ENCODE measurements at regions not wholly inside any gene's neighbourhood (a gene's known extent, or its start where the extent isn't known, plus 50 kb on each side); places are given as distances from the start of the nearest gene placed in this dataset.

DNA sequence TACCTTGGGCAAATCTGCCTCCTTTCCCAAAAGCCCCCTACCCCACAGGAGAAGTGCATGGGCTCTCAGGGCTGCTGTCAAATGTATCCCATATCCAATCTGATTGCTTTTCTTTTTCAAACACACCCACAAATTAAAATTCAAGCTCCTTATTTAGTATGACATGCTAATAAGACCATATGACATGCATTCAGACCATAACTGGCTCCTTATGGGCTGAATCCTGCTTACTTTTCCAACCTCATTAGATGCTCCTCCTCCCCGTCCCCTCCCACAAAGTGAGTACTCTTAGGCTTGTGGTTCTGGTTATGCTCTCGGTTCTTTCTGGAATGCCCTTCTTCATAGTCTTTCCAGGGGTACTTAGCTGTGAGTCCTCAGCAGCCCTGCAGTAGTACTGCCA is 59.0 kb upstream of the TOM1L1 start:
- no peak overlapping the region for H3K4me3 ChIP-seq (ENCODE audit: low read length)
- H3K27ac ChIP-seq (ENCODE audit: low read length) = no peak overlapping the region
- no peak overlapping the region for H3K9ac ChIP-seq (ENCODE audit: low read length)
- no peaks in the 10 kb centered on the region for H4K20me1 ChIP-seq (ENCODE audit: insufficient read depth, low read length)
- no peaks in the 10 kb centered on the region for H3K36me3 ChIP-seq (replicated peaks; ENCODE audit: low read depth, low read length)
- no peaks in the 10 kb centered on the region for H3K9me3 ChIP-seq (ENCODE audit: insufficient read depth, low read length)
- H3K27me3 ChIP-seq (ENCODE audit: low read depth, low read length) = no peaks in the 10 kb centered on the region
- no peaks in the 10 kb centered on the region for H3K79me2 ChIP-seq (ENCODE audit: low read length)
- no peak overlapping the region for H2AFZ ChIP-seq (ENCODE audit: low read depth, low read length)
- TF ChIP-seq EZH2phosphoT487 (IDR thresholded peaks at IDR 0.05; ENCODE audit: low read depth) = no peak
- TF ChIP-seq, protein P1, sequence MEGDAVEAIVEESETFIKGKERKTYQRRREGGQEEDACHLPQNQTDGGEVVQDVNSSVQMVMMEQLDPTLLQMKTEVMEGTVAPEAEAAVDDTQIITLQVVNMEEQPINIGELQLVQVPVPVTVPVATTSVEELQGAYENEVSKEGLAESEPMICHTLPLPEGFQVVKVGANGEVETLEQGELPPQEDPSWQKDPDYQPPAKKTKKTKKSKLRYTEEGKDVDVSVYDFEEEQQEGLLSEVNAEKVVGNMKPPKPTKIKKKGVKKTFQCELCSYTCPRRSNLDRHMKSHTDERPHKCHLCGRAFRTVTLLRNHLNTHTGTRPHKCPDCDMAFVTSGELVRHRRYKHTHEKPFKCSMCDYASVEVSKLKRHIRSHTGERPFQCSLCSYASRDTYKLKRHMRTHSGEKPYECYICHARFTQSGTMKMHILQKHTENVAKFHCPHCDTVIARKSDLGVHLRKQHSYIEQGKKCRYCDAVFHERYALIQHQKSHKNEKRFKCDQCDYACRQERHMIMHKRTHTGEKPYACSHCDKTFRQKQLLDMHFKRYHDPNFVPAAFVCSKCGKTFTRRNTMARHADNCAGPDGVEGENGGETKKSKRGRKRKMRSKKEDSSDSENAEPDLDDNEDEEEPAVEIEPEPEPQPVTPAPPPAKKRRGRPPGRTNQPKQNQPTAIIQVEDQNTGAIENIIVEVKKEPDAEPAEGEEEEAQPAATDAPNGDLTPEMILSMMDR (IDR thresholded peaks at IDR 0.05; ENCODE audit: low read depth, low read length) = no peak
- no peaks in the 10 kb centered on the region for H3K4me1 ChIP-seq (ENCODE audit: low read length)
- H3K4me2 ChIP-seq (ENCODE audit: low read length) = no peak overlapping the region

DNA sequence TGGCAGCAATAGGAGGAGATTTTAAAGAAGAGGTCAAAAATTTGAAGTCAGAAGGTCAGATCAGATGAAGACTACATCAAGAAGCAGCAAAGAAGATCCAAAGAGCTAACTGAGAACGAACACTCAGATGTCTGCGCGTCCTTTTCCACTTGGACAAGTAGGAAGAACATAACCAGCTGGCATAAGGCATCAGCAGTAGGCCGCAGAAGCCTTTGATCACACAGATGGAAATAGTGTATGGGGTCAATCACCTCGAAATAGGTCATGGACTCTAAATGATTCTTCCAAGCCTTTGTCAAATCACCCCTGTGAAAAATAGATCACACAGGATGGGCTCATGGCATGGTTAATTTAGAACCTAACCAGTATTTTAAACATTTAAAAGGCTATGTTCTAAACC is 56.4 kb upstream of the TOM1L1 start:
- no peak overlapping the region for H2AFZ ChIP-seq (ENCODE audit: low read depth, low read length)
- H3K4me2 ChIP-seq (ENCODE audit: low read length) = no peak overlapping the region
- no peaks in the 10 kb centered on the region for H3K9me3 ChIP-seq (ENCODE audit: insufficient read depth, low read length)
- no peaks in the 10 kb centered on the region for H3K79me2 ChIP-seq (ENCODE audit: low read length)
- no peaks in the 10 kb centered on the region for H3K27me3 ChIP-seq (ENCODE audit: low read depth, low read length)
- no peaks in the 10 kb centered on the region for H3K36me3 ChIP-seq (replicated peaks; ENCODE audit: low read depth, low read length)
- no peak for TF ChIP-seq EZH2phosphoT487 (IDR thresholded peaks at IDR 0.05; ENCODE audit: low read depth)
- TF ChIP-seq, protein P1 (IDR thresholded peaks at IDR 0.05; ENCODE audit: low read depth, low read length) = no peak
- no peak overlapping the region for H3K9ac ChIP-seq (ENCODE audit: low read length)
- no peak overlapping the region for H3K4me3 ChIP-seq (ENCODE audit: low read length)
- no peak overlapping the region for H3K27ac ChIP-seq (ENCODE audit: low read length)
- no peaks in the 10 kb centered on the region for H3K4me1 ChIP-seq (ENCODE audit: low read length)
- H4K20me1 ChIP-seq (ENCODE audit: insufficient read depth, low read length) = no peaks in the 10 kb centered on the region

DNA sequence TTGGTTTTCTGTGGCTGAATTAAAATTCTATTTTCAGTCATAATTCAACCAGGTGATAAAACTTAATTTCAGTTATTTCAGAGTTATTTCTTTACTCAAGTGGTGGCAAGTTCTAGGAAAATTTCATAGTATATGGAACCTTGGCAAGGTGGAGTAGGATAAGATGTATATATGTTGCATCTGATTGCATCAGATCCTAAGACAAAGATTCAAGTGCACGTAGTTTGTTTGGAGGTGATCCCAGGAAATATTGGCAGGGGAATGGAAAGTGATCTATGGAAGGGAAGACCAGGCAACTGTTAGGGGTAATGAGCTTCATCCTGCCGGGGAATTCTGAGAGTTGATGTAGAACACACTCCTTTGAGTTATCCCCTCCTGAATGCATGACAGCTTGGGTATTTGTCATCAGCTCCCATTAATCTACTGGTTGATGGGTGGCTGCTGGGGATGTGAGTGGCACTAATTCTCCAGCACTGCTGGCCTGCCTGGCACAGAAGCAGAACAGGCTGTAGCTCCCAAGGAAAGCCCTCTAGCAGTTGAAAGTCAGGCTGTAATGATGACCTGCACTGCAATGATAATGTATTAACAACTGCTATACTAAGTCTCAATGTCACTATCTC is 52.2 kb upstream of the TOM1L1 start:
- no peaks in the 10 kb centered on the region for H3K36me3 ChIP-seq (replicated peaks; ENCODE audit: low read depth, low read length)
- no peak overlapping the region for H3K27ac ChIP-seq (ENCODE audit: low read length)
- no peaks in the 10 kb centered on the region for H3K9me3 ChIP-seq (ENCODE audit: insufficient read depth, low read length)
- peaks cover 4% of the 10 kb centered on the region; the same call in 1 of the 2 replicates for H3K4me1 ChIP-seq (ENCODE audit: low read length)
- no peaks in the 10 kb centered on the region for H4K20me1 ChIP-seq (ENCODE audit: insufficient read depth, low read length)
- H3K79me2 ChIP-seq (ENCODE audit: low read length) = no peaks in the 10 kb centered on the region
- H3K27me3 ChIP-seq (ENCODE audit: low read depth, low read length) = no peaks in the 10 kb centered on the region
- no peak overlapping the region for H3K4me3 ChIP-seq (ENCODE audit: low read length)
- TF ChIP-seq, protein P1 (IDR thresholded peaks at IDR 0.05; ENCODE audit: low read depth, low read length) = no peak
- no peak for TF ChIP-seq EZH2phosphoT487 (IDR thresholded peaks at IDR 0.05; ENCODE audit: low read depth)
- no peak overlapping the region for H3K9ac ChIP-seq (ENCODE audit: low read length)
- H3K4me2 ChIP-seq (ENCODE audit: low read length) = no peak overlapping the region
- H2AFZ ChIP-seq (ENCODE audit: low read depth, low read length) = no peak overlapping the region

DNA sequence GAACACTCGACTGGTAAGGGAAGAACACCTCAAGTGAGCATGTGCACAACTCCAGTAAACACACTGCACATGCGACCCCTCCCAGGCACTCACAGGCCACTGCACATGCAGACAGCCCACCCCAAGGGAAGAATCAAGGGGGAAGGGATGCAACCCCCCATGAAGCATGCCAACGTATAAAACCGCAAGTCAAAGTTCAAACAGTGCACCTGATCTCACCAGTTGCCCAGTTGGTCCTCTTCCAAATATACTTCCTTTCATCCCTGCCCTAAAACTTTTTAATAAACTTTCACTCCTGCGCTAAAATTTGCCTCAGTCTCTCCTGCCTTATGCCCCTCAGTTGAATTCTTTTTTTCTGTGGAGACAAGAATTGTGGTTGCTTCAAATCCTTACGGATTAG is 51.0 kb upstream of the TOM1L1 start:
- Histone ChIP-seq H4K20me1 (ENCODE audit: insufficient read depth, low read length) (no peaks in the 10 kb centered on the region), H3K27ac (ENCODE audit: low read length) (no peak overlapping the region), H3K79me2 (ENCODE audit: low read length) (no peaks in the 10 kb centered on the region), H3K36me3 (replicated peaks; ENCODE audit: low read depth, low read length) (no peaks in the 10 kb centered on the region), H3K9ac (ENCODE audit: low read length) (no peak overlapping the region), H3K9me3 (ENCODE audit: insufficient read depth, low read length) (no peaks in the 10 kb centered on the region), H3K4me3 (ENCODE audit: low read length) (no peak overlapping the region), H3K27me3 (ENCODE audit: low read depth, low read length) (no peaks in the 10 kb centered on the region), H3K4me2 (ENCODE audit: low read length) (no peak overlapping the region), H3K4me1 (ENCODE audit: low read length) (peaks cover 4% of the 10 kb centered on the region; the same call in 1 of the 2 replicates), H2AFZ (ENCODE audit: low read depth, low read length) (no peak overlapping the region)
- no peak for TF ChIP-seq EZH2phosphoT487 (IDR thresholded peaks at IDR 0.05; ENCODE audit: low read depth)
- TF ChIP-seq, protein P1 (IDR thresholded peaks at IDR 0.05; ENCODE audit: low read depth, low read length) = no peak

Data from OCI-LY3 (cell line).